ENCODE measurements at regions not wholly inside any gene's neighbourhood (a gene's known extent, or its start where the extent isn't known, plus 50 kb on each side); places are given as distances from the start of the nearest gene placed in this dataset.

DNA sequence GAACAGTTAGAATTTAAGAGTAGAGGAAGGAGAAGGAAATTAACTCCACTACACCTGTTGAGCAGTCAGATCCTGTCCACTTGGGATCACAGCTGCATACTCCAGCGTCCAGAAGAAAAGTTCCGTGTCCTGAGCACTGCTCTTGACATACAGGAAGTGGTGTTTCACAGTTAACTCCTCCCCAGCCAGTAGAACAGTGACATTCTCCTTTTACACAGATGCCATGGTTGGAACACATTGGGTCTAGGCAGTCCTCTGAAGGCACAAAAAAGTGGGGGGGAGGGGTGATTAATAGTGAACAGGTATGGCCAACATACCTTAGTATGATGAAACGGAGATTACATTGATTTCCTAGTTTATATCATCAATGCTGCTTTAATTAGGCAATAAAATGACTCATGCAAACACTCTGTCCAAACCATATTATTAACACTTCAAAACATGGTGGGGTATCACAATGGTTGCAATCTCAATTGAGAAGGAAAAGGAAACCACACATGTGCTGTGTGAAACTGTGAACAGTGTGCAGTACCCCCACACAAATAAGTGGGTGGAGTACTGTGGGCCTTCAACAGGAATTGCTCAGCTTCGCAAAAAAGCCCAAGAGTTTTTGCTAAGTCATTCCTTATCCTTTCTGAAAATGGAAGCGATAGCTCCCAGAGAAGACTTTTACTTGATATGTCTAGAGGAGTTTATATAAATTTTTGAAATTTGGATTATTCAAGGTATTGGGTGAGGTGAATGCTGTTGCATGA is 295.6 kb downstream of the SH2D1A start:
- H3K79me2 ChIP-seq (ENCODE audit: insufficient read depth, low read length), result no peaks in the 10 kb centered on the region
- H3K9ac ChIP-seq (ENCODE audit: low read depth, low read length, poor library complexity, severe bottlenecking), result no peak overlapping the region
- H3K27me3 ChIP-seq (ENCODE audit: insufficient read depth, low read length, poor library complexity, severe bottlenecking), result no peaks in the 10 kb centered on the region
- H2AFZ ChIP-seq (ENCODE audit: low read length), result no peak overlapping the region
- no peaks in the 10 kb centered on the region for H3F3A ChIP-seq (ENCODE audit: low read depth)
- no peaks in the 10 kb centered on the region for H3K36me3 ChIP-seq (ENCODE audit: insufficient read depth, low read length)
- H3K4me2 ChIP-seq (ENCODE audit: low read depth, low read length, poor library complexity, severe bottlenecking), result no peak overlapping the region
- TF ChIP-seq EZH2phosphoT487 (IDR thresholded peaks at IDR 0.05; ENCODE audit: borderline replicate concordance), result no peak
- TF ChIP-seq, protein P1, sequence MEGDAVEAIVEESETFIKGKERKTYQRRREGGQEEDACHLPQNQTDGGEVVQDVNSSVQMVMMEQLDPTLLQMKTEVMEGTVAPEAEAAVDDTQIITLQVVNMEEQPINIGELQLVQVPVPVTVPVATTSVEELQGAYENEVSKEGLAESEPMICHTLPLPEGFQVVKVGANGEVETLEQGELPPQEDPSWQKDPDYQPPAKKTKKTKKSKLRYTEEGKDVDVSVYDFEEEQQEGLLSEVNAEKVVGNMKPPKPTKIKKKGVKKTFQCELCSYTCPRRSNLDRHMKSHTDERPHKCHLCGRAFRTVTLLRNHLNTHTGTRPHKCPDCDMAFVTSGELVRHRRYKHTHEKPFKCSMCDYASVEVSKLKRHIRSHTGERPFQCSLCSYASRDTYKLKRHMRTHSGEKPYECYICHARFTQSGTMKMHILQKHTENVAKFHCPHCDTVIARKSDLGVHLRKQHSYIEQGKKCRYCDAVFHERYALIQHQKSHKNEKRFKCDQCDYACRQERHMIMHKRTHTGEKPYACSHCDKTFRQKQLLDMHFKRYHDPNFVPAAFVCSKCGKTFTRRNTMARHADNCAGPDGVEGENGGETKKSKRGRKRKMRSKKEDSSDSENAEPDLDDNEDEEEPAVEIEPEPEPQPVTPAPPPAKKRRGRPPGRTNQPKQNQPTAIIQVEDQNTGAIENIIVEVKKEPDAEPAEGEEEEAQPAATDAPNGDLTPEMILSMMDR (conservative IDR thresholded peaks at IDR 0.05; ENCODE audit: low read length), result no peak
- no peaks in the 10 kb centered on the region for H3K9me3 ChIP-seq (ENCODE audit: insufficient read depth, low read depth, low read length)
- H4K20me1 ChIP-seq (ENCODE audit: insufficient read depth, low read length, poor library complexity, severe bottlenecking), result no peaks in the 10 kb centered on the region
- no peak overlapping the region for H3K4me3 ChIP-seq (ENCODE audit: low read length, poor library complexity, severe bottlenecking)
- H3K9me2 ChIP-seq (replicated peaks; ENCODE audit: low read depth, low read length), result no peaks in the 10 kb centered on the region
- H3K4me1 ChIP-seq (ENCODE audit: insufficient read depth, low read length, poor library complexity, severe bottlenecking), result peaks cover 6% of the 10 kb centered on the region

DNA sequence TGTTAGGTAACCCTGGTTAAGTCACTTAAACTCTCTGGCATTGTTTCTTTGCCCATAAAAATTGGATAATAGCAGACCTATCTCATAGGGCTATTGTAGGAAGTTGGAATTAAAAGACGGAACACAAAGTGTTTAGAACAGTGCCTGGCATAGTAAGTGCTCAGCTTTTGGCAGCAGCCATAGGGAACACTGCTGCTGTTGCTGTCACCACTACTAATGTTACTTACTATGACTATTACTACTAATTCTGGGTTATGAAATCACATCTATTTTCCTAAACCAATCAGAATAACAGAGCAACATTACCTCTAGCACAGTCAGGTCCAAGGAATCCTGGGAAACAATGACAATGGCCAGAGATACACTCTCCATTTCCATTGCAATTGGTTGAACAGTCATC is 300.0 kb downstream of the SH2D1A start:
- Histone ChIP-seq H2AFZ (ENCODE audit: low read length) (no peak overlapping the region), H3F3A (ENCODE audit: low read depth) (no peaks in the 10 kb centered on the region), H3K79me2 (ENCODE audit: insufficient read depth, low read length) (no peaks in the 10 kb centered on the region), H3K4me3 (ENCODE audit: low read length, poor library complexity, severe bottlenecking) (no peak overlapping the region), H3K4me2 (ENCODE audit: low read depth, low read length, poor library complexity, severe bottlenecking) (no peak overlapping the region), H3K9ac (ENCODE audit: low read depth, low read length, poor library complexity, severe bottlenecking) (no peak overlapping the region), H3K4me1 (ENCODE audit: insufficient read depth, low read length, poor library complexity, severe bottlenecking) (peaks cover 6% of the 10 kb centered on the region), H3K27me3 (ENCODE audit: insufficient read depth, low read length, poor library complexity, severe bottlenecking) (no peaks in the 10 kb centered on the region), H3K36me3 (ENCODE audit: insufficient read depth, low read length) (no peaks in the 10 kb centered on the region), H3K9me3 (ENCODE audit: insufficient read depth, low read depth, low read length) (no peaks in the 10 kb centered on the region), H4K20me1 (ENCODE audit: insufficient read depth, low read length, poor library complexity, severe bottlenecking) (no peaks in the 10 kb centered on the region), H3K9me2 (replicated peaks; ENCODE audit: low read depth, low read length) (no peaks in the 10 kb centered on the region)
- TF ChIP-seq EZH2phosphoT487 (IDR thresholded peaks at IDR 0.05; ENCODE audit: borderline replicate concordance), result no peak
- TF ChIP-seq, protein P1 (conservative IDR thresholded peaks at IDR 0.05; ENCODE audit: low read length), result no peak

DNA sequence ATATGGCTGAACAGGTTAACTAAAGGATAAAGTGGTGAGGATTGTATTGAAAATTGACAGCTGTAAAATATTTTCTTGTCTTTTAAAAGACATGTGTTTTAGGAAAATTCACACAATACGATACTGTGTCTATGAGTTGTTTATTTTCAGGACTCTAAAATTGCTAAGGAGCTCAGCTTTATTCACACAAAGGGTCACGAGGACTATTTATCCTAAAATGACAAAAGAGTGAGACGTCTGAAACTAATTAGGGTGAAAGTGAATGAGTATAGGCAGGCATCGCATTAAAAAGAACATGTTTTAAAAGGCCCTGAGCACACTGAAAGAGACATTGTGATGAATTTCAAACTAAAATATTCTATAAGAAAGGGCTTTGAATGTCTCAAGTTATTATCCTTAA is 304.7 kb downstream of the SH2D1A start:
- H3K9ac ChIP-seq (ENCODE audit: low read depth, low read length, poor library complexity, severe bottlenecking), result no peak overlapping the region
- no peaks in the 10 kb centered on the region for H3K9me2 ChIP-seq (replicated peaks; ENCODE audit: low read depth, low read length)
- no peaks in the 10 kb centered on the region for H3K36me3 ChIP-seq (ENCODE audit: insufficient read depth, low read length)
- H3K4me2 ChIP-seq (ENCODE audit: low read depth, low read length, poor library complexity, severe bottlenecking), result no peak overlapping the region
- H3K4me1 ChIP-seq (ENCODE audit: insufficient read depth, low read length, poor library complexity, severe bottlenecking), result no peaks in the 10 kb centered on the region
- H3F3A ChIP-seq (ENCODE audit: low read depth), result no peaks in the 10 kb centered on the region
- H3K9me3 ChIP-seq (ENCODE audit: insufficient read depth, low read depth, low read length), result no peaks in the 10 kb centered on the region
- no peaks in the 10 kb centered on the region for H4K20me1 ChIP-seq (ENCODE audit: insufficient read depth, low read length, poor library complexity, severe bottlenecking)
- H3K79me2 ChIP-seq (ENCODE audit: insufficient read depth, low read length), result no peaks in the 10 kb centered on the region
- TF ChIP-seq, protein P1 (conservative IDR thresholded peaks at IDR 0.05; ENCODE audit: low read length), result no peak
- no peak for TF ChIP-seq EZH2phosphoT487 (IDR thresholded peaks at IDR 0.05; ENCODE audit: borderline replicate concordance)
- H3K4me3 ChIP-seq (ENCODE audit: low read length, poor library complexity, severe bottlenecking), result no peak overlapping the region
- H3K27me3 ChIP-seq (ENCODE audit: insufficient read depth, low read length, poor library complexity, severe bottlenecking), result no peaks in the 10 kb centered on the region
- no peak overlapping the region for H2AFZ ChIP-seq (ENCODE audit: low read length)
